SH-SY5Y (cell line): ENCODE measurements at regions not wholly inside any gene's neighbourhood (a gene's known extent, or its start where the extent isn't known, plus 50 kb on each side); places are given as distances from the start of the nearest gene placed in this dataset.

ENCODE experiments used
- GATA2 ChIP-seq: IDR thresholded peaks from 2 replicates; pipeline ENCODE4 v1.6.1; 2011; ENCODE audit warnings: mild to moderate bottlenecking, low read depth, low read length
- GATA3 ChIP-seq: IDR thresholded peaks from 2 replicates; pipeline ENCODE4 v1.6.1; 2011; ENCODE audit warnings: low read depth, mild to moderate bottlenecking, low read length, moderate library complexity

GRCh38 chr7:153518201-153518984, 533.8 kb upstream of the DPP6 start:
- TF ChIP-seq GATA2 (no peak), GATA3 (no peak)
